ENCODE measurements at regions not wholly inside any gene's neighbourhood (a gene's known extent, or its start where the extent isn't known, plus 50 kb on each side); places are given as distances from the start of the nearest gene placed in this dataset.

DNA sequence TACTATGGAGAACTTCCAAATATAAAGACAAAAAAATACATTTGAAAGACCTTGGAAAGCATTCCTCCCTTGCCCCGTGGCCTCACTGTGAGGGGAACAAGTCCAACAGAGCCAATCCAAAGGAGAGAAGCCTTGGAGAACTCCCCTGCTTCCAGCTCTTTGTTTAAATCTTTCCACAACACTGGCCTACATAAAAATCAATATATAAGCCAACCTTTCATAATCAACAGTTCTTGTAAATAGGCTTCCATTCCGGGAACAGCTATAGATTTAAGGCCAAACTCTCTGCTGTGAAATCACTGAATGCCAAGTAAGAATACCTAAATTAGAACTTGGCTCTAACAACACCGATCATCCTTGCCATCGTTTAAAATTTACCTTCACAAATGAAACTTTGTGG, 242.1 kb downstream of the HACE1 start:
- no peak for DNase-seq (ENCODE audit: low read depth in 1 of 2, low spot score in 1 of 2)

DNA sequence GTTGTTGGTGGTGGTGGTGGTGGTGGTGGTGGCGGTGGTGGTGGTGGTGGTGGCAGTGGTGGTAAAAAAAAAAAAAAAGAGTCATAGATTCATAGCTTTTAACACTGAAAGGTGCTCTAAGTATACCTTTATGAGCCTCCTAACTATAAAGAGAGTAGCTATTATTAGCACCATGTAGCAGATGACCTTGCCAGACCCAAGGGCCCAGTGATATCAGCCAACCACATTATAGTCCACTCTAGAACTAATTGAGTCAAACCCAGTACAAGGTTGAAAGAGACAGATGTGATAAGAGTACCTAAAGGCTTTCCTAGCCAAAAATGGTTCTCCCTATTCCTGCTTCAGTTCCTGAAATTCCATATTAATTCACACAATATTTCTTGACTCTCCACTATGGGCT, 245.3 kb downstream of the HACE1 start:
- DNase-seq (ENCODE audit: low read depth in 1 of 2, low spot score in 1 of 2): no peak

GRCh38 chr6:104613416-104614001, 246.2 kb downstream of the HACE1 start:
- DNase-seq (ENCODE audit: low read depth in 1 of 2, low spot score in 1 of 2): no peak

DNA sequence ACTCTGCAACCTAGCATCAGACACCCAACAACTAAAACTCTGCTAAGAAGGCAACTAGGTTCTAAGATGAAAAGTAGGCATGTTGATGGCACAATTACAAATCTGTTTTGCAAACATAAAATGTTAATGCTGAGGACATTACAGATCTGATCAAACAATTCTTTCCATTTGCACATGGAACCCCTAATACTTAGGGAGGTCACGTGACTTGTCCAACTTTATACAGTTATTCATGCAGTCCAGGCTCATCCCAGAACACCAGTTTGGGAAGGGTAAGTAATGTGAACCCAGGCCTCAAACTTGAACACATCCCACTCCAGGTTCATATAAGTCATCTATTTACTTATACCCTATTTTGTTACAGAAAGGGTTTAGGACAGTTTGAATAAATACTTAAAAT, 247.2 kb downstream of the HACE1 start:
- DNase-seq (ENCODE audit: low read depth in 1 of 2, low spot score in 1 of 2): no peak

GRCh38 chr6:104608101-104608500, 251.6 kb downstream of the HACE1 start:
- DNase-seq (ENCODE audit: low read depth in 1 of 2, low spot score in 1 of 2): no peak

- no peak for DNase-seq (ENCODE audit: low read depth in 1 of 2, low spot score in 1 of 2)
These were observed 252.2 kb downstream of the HACE1 start for GRCh38 chr6:104607501-104607900.

GRCh38 chr6:104606361-104606760, 253.4 kb downstream of the HACE1 start:
- no peak for DNase-seq (ENCODE audit: low read depth in 1 of 2, low spot score in 1 of 2)

GRCh38 chr6:104604685-104605084, 255.0 kb downstream of the HACE1 start:
- no peak for DNase-seq (ENCODE audit: low read depth in 1 of 2, low spot score in 1 of 2)

- DNase-seq (ENCODE audit: low read depth in 1 of 2, low spot score in 1 of 2): no peak
These were observed 256.5 kb downstream of the HACE1 start for GRCh38 chr6:104603108-104603745.

GRCh38 chr6:104601721-104602120, 258.0 kb downstream of the HACE1 start:
- DNase-seq (ENCODE audit: low read depth in 1 of 2, low spot score in 1 of 2): no peak

GRCh38 chr6:104601131-104601651, 258.5 kb downstream of the HACE1 start:
- DNase-seq (ENCODE audit: low read depth in 1 of 2, low spot score in 1 of 2): no peak

- DNase-seq (ENCODE audit: low read depth in 1 of 2, low spot score in 1 of 2): no peak
These were observed 259.1 kb downstream of the HACE1 start for GRCh38 chr6:104600639-104600931.

- DNase-seq (ENCODE audit: low read depth in 1 of 2, low spot score in 1 of 2): no peak
These were observed 259.7 kb downstream of the HACE1 start for GRCh38 chr6:104599821-104600638.

DNA sequence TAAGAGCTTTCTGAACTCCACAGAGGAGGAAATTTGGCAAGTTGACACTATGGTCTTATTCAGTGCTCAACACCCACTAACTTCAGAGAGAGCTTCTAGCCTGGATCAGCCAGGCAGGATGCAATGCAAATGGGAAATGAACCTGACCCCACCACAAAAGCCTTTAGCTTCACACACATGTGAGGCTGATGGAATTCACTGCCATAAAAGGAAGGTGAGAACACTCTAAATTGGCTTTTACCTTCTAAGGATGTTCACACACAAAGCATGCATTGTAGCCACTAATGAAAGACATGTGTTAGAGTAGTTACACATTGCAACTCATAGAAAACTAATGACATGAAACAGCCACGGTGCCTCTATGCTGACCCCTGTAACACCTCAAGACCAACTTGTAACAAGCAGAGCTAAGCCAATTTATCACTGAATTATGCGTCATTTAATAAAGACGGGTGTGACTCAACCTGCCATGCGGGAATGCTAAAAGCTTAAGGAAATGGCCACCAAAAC, 262.1 kb downstream of the HACE1 start:
- no peak for DNase-seq (ENCODE audit: low read depth in 1 of 2, low spot score in 1 of 2)

DNA sequence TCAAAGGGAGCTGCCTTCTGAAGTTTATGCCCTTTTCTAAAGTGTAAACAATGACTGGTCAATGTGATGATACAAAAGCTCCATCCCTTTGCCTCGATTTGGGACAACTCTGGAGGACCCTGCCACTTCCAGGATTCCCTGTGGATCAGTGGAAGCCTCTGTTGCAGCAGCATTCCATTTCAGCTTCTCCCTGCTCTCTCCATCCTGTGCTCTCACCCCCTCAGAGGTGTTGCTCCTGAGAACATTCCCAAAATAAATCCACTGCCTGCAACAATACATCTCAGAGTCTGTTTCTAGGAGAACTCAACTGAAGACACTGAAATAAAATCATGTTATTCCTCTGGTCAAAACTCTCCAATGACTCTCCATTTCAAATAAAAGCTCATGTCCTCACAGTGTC, 263.6 kb downstream of the HACE1 start:
- DNase-seq (ENCODE audit: low read depth in 1 of 2, low spot score in 1 of 2): no peak

DNA sequence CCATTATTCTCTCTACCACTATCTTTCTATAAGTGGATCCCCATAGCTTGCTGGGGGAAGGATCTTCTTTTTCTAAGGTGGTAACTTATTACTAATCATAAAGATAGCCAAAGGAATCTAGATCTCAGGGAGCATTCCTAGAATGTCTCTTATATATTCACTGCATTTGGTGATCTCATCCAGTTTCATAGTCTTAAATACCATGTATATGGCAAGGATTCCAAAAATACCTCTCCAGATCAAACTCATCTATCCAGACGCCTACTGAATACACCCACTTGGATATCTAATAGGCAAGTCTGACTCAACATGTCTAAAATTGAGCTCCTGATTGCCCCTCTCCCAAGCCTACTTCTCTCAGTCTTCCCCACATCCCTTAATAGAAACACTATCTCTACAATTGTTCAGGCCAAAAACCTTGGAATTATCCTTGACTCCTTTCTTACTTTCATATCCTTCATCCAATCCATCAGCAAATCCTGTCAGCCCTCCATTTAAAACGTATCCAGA, 264.4 kb downstream of the HACE1 start:
- no peak for DNase-seq (ENCODE audit: low read depth in 1 of 2, low spot score in 1 of 2)

GRCh38 chr6:104591573-104592334, 268.0 kb downstream of the HACE1 start:
- DNase-seq (ENCODE audit: low read depth in 1 of 2, low spot score in 1 of 2): no peak

GRCh38 chr6:104589940-104590339, 269.8 kb downstream of the HACE1 start:
- DNase-seq (ENCODE audit: low read depth in 1 of 2, low spot score in 1 of 2): no peak

DNA sequence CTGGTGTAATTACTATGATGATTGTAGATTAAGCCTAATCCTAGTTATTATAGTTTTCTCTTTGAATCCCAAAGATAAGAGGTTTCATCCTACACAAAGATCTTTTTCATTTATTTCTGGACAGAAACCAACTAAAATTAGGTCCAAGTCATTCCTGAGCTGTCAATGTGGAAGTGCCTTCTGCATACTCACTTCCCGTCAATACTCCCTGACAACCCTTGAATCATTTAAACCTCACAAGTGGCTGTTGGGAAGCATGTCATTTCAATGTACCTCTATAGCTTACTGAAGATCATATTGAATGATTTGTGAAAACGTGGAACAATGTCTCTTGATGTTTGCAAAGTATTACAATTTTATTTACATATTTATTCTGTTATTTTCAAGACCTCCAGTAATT, 274.1 kb downstream of the HACE1 start:
- no peak for DNase-seq (ENCODE audit: low read depth in 1 of 2, low spot score in 1 of 2)

DNA sequence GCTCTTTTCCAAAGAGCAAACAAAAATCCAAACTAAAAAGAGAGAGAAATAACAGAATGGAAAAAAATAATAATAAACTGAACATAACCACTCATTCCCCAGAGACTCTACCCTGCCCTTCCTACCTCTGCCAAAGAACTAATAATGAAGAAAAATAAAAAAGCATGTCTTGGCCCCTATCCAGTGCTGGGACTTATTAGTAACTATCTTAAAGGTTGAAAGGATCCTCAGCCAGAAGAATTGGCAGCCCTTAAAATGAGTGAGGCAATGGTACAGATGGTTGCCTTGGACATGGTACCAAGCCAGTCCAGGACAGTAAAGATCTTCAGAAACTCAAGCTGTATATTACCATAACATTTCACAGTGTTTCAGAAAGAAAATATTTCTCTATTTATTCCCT, 279.3 kb downstream of the HACE1 start:
- no peak for DNase-seq (ENCODE audit: low read depth in 1 of 2, low spot score in 1 of 2)

DNA sequence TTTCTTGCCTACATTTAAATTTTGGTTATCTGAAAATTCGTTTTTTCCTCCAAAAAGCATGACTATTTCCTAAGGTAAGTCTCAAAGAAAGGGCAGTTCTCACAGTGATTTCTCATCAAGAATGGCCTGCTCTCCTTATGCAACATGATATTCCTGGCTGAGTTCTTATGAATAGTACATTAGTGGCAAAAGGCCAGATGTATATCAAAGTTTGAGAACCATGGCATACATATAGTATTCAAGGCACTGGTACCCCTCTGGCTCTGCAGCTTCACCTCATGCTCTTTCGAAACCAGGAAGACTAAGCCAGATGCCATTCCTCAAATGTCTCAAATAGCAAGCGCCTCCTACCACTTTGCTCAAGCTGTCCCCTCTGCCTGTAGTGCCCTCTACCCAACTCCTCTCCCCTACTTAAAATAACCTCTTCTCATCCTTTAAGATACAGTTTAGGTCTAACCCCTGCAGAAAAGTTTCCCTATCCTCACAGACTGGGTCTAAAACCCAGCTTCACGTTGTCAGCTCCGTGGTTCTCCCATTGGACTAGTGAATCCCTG, 280.3 kb downstream of the HACE1 start:
- no peak for DNase-seq (ENCODE audit: low read depth in 1 of 2, low spot score in 1 of 2)
